ENCODE measurements at regions not wholly inside any gene's neighbourhood (a gene's known extent, or its start where the extent isn't known, plus 50 kb on each side); places are given as distances from the start of the nearest gene placed in this dataset.

- H3K27ac ChIP-seq, result peak overlapping the region in 3 of 11 experiments; percentile 25 to 74 (median 68); a peak in 6 of 22 replicates
Observed at GRCh38 chr12:90281154-90281868, 572.7 kb upstream of the ATP2B1 start.

GRCh38 chr12:90280564-90281058, 572.0 kb upstream of the ATP2B1 start:
- Histone ChIP-seq H3K27me3 (no peaks in the 10 kb centered on the region), H3K4me3 (no peak overlapping the region), H3K36me3 (no peaks in the 10 kb centered on the region), H3K4me2 (peak overlapping the region in 3 of 11 experiments; percentile 37 to 53 (median 43); a peak in 5 of 22 replicates), H3K27ac (peak overlapping the region in 3 of 11 experiments; percentile 36 to 74 (median 68); a peak in 6 of 22 replicates), H3K9ac (peak overlapping the region in 1 of 11 experiments; percentile 39; a peak in 1 of 22 replicates), H4K20me1 (no peaks in the 10 kb centered on the region), H3K4me1 (peaks cover 0 to 46% (median 2%) of the 10 kb centered on the region in 10 experiments; a peak in 9 of 20 replicates), H3K9me3 (replicated peaks in 1 of 11) (peaks cover 21 to 51% (median 27%) of the 10 kb centered on the region in 11 experiments)
- no peak for TF ChIP-seq Cebpa-rat (IDR thresholded peaks at IDR 0.05)

More at GRCh38 chr12:90281154-90281868, 572.7 kb upstream of the ATP2B1 start:
- Histone ChIP-seq H3K9me3 (replicated peaks in 1 of 11) (peaks cover 21 to 57% (median 27%) of the 10 kb centered on the region in 11 experiments), H3K36me3 (no peaks in the 10 kb centered on the region), H3K9ac (peak overlapping the region in 1 of 11 experiments; percentile 39; a peak in 1 of 22 replicates), H3K4me2 (peak overlapping the region in 3 of 11 experiments; percentile 37 to 53 (median 43); a peak in 5 of 22 replicates), H3K4me3 (peak overlapping the region in 2 of 10 experiments; percentile 19 to 24; a peak in 3 of 20 replicates), H3K27me3 (no peaks in the 10 kb centered on the region), H3K4me1 (peaks cover 0 to 46% (median 2%) of the 10 kb centered on the region in 10 experiments; a peak in 9 of 20 replicates), H4K20me1 (no peaks in the 10 kb centered on the region)
- no peak for TF ChIP-seq Cebpa-rat (IDR thresholded peaks at IDR 0.05)

GRCh38 chr12:90280033-90280432, 571.4 kb upstream of the ATP2B1 start:
- H3K9me3 ChIP-seq (replicated peaks in 1 of 11), result peaks cover 21 to 49% (median 27%) of the 10 kb centered on the region in 11 experiments
- TF ChIP-seq Cebpa-rat (IDR thresholded peaks at IDR 0.05), result no peak
- H4K20me1 ChIP-seq, result no peaks in the 10 kb centered on the region
- H3K4me3 ChIP-seq, result no peak overlapping the region
- H3K36me3 ChIP-seq, result no peaks in the 10 kb centered on the region
- H3K4me1 ChIP-seq, result peaks cover 0 to 46% (median 2%) of the 10 kb centered on the region in 10 experiments; a peak in 9 of 20 replicates
- H3K9ac ChIP-seq, result no peak overlapping the region; a peak in 1 of 22 replicates
- peak overlapping the region in 3 of 11 experiments; percentile 36 to 74 (median 68); a peak in 4 of 22 replicates for H3K27ac ChIP-seq
- H3K4me2 ChIP-seq, result peak overlapping the region in 3 of 11 experiments; percentile 37 to 53 (median 43); a peak in 5 of 22 replicates
- 0 out of 22 replicates have a peak, but pooled peaks cover 0 to 4% (median 0%) of the 10 kb centered on the region in 11 experiments for H3K27me3 ChIP-seq

GRCh38 chr12:90275088-90275487, 566.5 kb upstream of the ATP2B1 start:
- no peak overlapping the region for H3K4me2 ChIP-seq
- no peak for TF ChIP-seq Cebpa-rat (IDR thresholded peaks at IDR 0.05)

GRCh38 chr12:90274407-90274806, 565.8 kb upstream of the ATP2B1 start:
- Histone ChIP-seq H3K36me3 (no peaks in the 10 kb centered on the region), H3K4me3 (no peak overlapping the region), H3K4me2 (no peak overlapping the region), H4K20me1 (no peaks in the 10 kb centered on the region), H3K27ac (no peak overlapping the region), H3K4me1 (peaks cover 0 to 17% (median 0%) of the 10 kb centered on the region in 10 experiments; a peak in 6 of 20 replicates), H3K9ac (no peak overlapping the region), H3K9me3 (replicated peaks in 1 of 11) (peaks cover 0 to 7% (median 0%) of the 10 kb centered on the region in 11 experiments; a peak in 1 of 22 replicates), H3K27me3 (0 out of 22 replicates have a peak, but pooled peaks cover 0 to 4% (median 0%) of the 10 kb centered on the region in 11 experiments)
- no peak for TF ChIP-seq Cebpa-rat (IDR thresholded peaks at IDR 0.05)

More at GRCh38 chr12:90275088-90275487, 566.5 kb upstream of the ATP2B1 start:
- Histone ChIP-seq H3K36me3 (no peaks in the 10 kb centered on the region), H3K9ac (no peak overlapping the region), H3K27ac (no peak overlapping the region), H3K9me3 (replicated peaks in 1 of 11) (peaks cover 0 to 7% (median 0%) of the 10 kb centered on the region in 11 experiments; a peak in 1 of 22 replicates), H3K4me1 (peaks cover 0 to 24% (median 0%) of the 10 kb centered on the region in 10 experiments; a peak in 6 of 20 replicates), H4K20me1 (no peaks in the 10 kb centered on the region), H3K4me3 (no peak overlapping the region), H3K27me3 (0 out of 22 replicates have a peak, but pooled peaks cover 0 to 4% (median 0%) of the 10 kb centered on the region in 11 experiments)

- no peak overlapping the region for H3K4me3 ChIP-seq
- no peak overlapping the region for H3K9ac ChIP-seq
- no peak for TF ChIP-seq Cebpa-rat (IDR thresholded peaks at IDR 0.05)
- no peaks in the 10 kb centered on the region for H4K20me1 ChIP-seq
- no peak overlapping the region for H3K27ac ChIP-seq
- no peaks in the 10 kb centered on the region for H3K9me3 ChIP-seq (replicated peaks in 1 of 11)
- H3K4me2 ChIP-seq, result no peak overlapping the region
- no peaks in the 10 kb centered on the region for H3K27me3 ChIP-seq
- peaks cover 0 to 11% (median 0%) of the 10 kb centered on the region in 10 experiments; a peak in 4 of 20 replicates for H3K4me1 ChIP-seq
- no peaks in the 10 kb centered on the region for H3K36me3 ChIP-seq
Observed at GRCh38 chr12:90268574-90268973, 559.9 kb upstream of the ATP2B1 start.

- peaks cover 0 to 11% (median 0%) of the 10 kb centered on the region in 10 experiments; a peak in 4 of 20 replicates for H3K4me1 ChIP-seq
- no peak overlapping the region for H3K4me2 ChIP-seq
- no peak overlapping the region for H3K4me3 ChIP-seq
- no peak overlapping the region for H3K9ac ChIP-seq
- no peak overlapping the region for H3K27ac ChIP-seq
- no peaks in the 10 kb centered on the region for H3K27me3 ChIP-seq
- no peak for TF ChIP-seq Cebpa-rat (IDR thresholded peaks at IDR 0.05)
- H3K36me3 ChIP-seq, result no peaks in the 10 kb centered on the region
- H3K9me3 ChIP-seq (replicated peaks in 1 of 11), result no peaks in the 10 kb centered on the region
- H4K20me1 ChIP-seq, result no peaks in the 10 kb centered on the region
Observed at GRCh38 chr12:90262251-90262650, 553.6 kb upstream of the ATP2B1 start.

GRCh38 chr12:90261283-90261682, 552.6 kb upstream of the ATP2B1 start:
- Histone ChIP-seq H3K4me2 (no peak overlapping the region), H3K27ac (no peak overlapping the region), H4K20me1 (no peaks in the 10 kb centered on the region), H3K9ac (no peak overlapping the region), H3K4me1 (peaks cover 0 to 11% (median 0%) of the 10 kb centered on the region in 10 experiments; a peak in 4 of 20 replicates), H3K36me3 (no peaks in the 10 kb centered on the region), H3K4me3 (no peak overlapping the region), H3K9me3 (replicated peaks in 1 of 11) (no peaks in the 10 kb centered on the region), H3K27me3 (no peaks in the 10 kb centered on the region)
- TF ChIP-seq Cebpa-rat (IDR thresholded peaks at IDR 0.05), result no peak

GRCh38 chr12:90260136-90260535, 551.5 kb upstream of the ATP2B1 start:
- Histone ChIP-seq H3K4me3 (no peak overlapping the region), H3K9me3 (replicated peaks in 1 of 11) (no peaks in the 10 kb centered on the region), H3K27me3 (no peaks in the 10 kb centered on the region), H4K20me1 (no peaks in the 10 kb centered on the region), H3K9ac (no peak overlapping the region), H3K36me3 (no peaks in the 10 kb centered on the region), H3K4me1 (peaks cover 0 to 15% (median 0%) of the 10 kb centered on the region in 10 experiments; a peak in 6 of 20 replicates), H3K27ac (no peak overlapping the region), H3K4me2 (no peak overlapping the region)
- TF ChIP-seq Cebpa-rat (IDR thresholded peaks at IDR 0.05), result no peak

Measured in BLaER1 treated with 17β-estradiol and CSF1 and Interleukin-3, amounts not matched to agents 10 nM and 100 nM (cell line).